Sigmoid colon (tissue), 4 donors: ENCODE measurements at regions not wholly inside any gene's neighbourhood (a gene's known extent, or its start where the extent isn't known, plus 50 kb on each side); places are given as distances from the start of the nearest gene placed in this dataset.

Source experiments
- CTCF ChIP-seq, 4 experiments: fragments of 450-650 bp in 3 of 4; fragments of 200-600 bp in 1 of 4; IDR thresholded peaks; one replicate each; pipeline ENCODE4 v1.5.1; 2016 to 2019; ENCODE audit warnings: antibody characterized with exemption in 4 of 4, mild to moderate bottlenecking in 3 of 4, moderate library complexity in 2 of 4
- EP300 ChIP-seq, 4 donors: sonication (generic); formaldehyde crosslinking; IDR thresholded peaks; one replicate each; pipeline ENCODE4 v1.6.1; 2017; ENCODE audit warnings: antibody characterized with exemption in 4 of 4
- POLR2A ChIP-seq, 2 donors: fragments of 450-650 bp; IDR thresholded peaks; one replicate each; pipeline ENCODE4 v1.6.1; 2016; ENCODE audit warnings: antibody characterized with exemption in 2 of 2, mild to moderate bottlenecking in 2 of 2, moderate library complexity in 2 of 2
- POLR2AphosphoS5 ChIP-seq, 4 donors: sonication (generic); formaldehyde crosslinking; IDR thresholded peaks; one replicate each; pipeline ENCODE4 v1.6.1; 2017; ENCODE audit warnings: antibody characterized with exemption in 4 of 4

- TF ChIP-seq CTCF (IDR thresholded peaks at IDR 0.05): no peak
- TF ChIP-seq POLR2A (IDR thresholded peaks at IDR 0.05): no peak
- TF ChIP-seq EP300 (IDR thresholded peaks at IDR 0.05): no peak
- TF ChIP-seq POLR2AphosphoS5 (IDR thresholded peaks at IDR 0.05): no peak
Observed at GRCh38 chr1:186564582-186564981, 103.7 kb upstream of the PDC start.
